CD4-positive, alpha-beta T cell (primary cell): ENCODE measurements at regions not wholly inside any gene's neighbourhood (a gene's known extent, or its start where the extent isn't known, plus 50 kb on each side); places are given as distances from the start of the nearest gene placed in this dataset.

Experiments
- ATAC-seq: fragments of 200-7000 bp; cut with Tn5 transposase; one replicate; pipeline ENCODE4 v1.10.0; 2022; ENCODE audit warnings: mild to moderate bottlenecking; ENCODE audit not compliant: poor library complexity
- CTCF ChIA-PET: fragments of 350-600 bp; sonication (Branson Sonifier 250); formaldehyde crosslinking; loops from one replicate; lab custom pipeline; 2021; ENCODE audit warnings: antibody characterized with exemption, inconsistent platforms; lab: Charles Lee
- POLR2A ChIA-PET: fragments of 350-600 bp; sonication (Branson Sonifier 250); formaldehyde crosslinking; loops from one replicate; lab custom pipeline; 2021; ENCODE audit warnings: antibody characterized with exemption, inconsistent platforms; lab: Charles Lee
- DNase-seq, 14 experiments: peaks; one replicate each; pipeline ENCODE4 v3.0.0-alpha.2; 2013 to 2020; ENCODE audit warnings: mixed read lengths in 2 of 14
- H3K27ac ChIP-seq, 2 donors: one replicate each; pipeline versions ENCODE4 v1.5.1 to v1.7.0; 2013; ENCODE audit warnings: low read length in 2 of 2, low read depth in 1 of 2, mild to moderate bottlenecking in 1 of 2
- H3K27me3 ChIP-seq, 2 experiments: 1 replicate in 1 of 2; 2 replicates in 1 of 2; pipeline versions ENCODE4 v1.6.1 to v1.7.0; 2013; ENCODE audit warnings: low read length in 2 of 2, control low read depth in 1 of 2, mild to moderate bottlenecking in 1 of 2, moderate library complexity in 1 of 2; ENCODE audit not compliant: insufficient read depth in 2 of 2, control insufficient read depth in 1 of 2
- H3K36me3 ChIP-seq: one replicate; pipeline ENCODE4 v1.6.1; 2013; ENCODE audit warnings: low read length, control low read depth; ENCODE audit not compliant: insufficient read depth
- H3K4me1 ChIP-seq: one replicate; pipeline ENCODE4 v1.6.1; 2013; ENCODE audit warnings: low read length, control low read depth; ENCODE audit not compliant: insufficient read depth
- H3K4me3 ChIP-seq: one replicate; pipeline ENCODE4 v1.5.1; 2013; ENCODE audit warnings: mild to moderate bottlenecking, low read length, moderate library complexity
- H3K9me3 ChIP-seq, 2 experiments: 1 replicate in 1 of 2; 2 replicates in 1 of 2; pipeline versions ENCODE4 v1.6.1 to v1.7.0; 2013; ENCODE audit warnings: low read length in 2 of 2, mild to moderate bottlenecking in 2 of 2, control low read depth in 1 of 2, moderate library complexity in 1 of 2; ENCODE audit not compliant: control insufficient read depth in 1 of 2, insufficient read depth in 1 of 2
- H3K27ac Mint-ChIP-seq: one replicate; pipeline ENCODE4 v1.8.0; 2020; ENCODE audit warnings: mixed read lengths
- H3K27me3 Mint-ChIP-seq: one replicate; pipeline ENCODE4 v1.8.0; 2021; ENCODE audit warnings: mixed read lengths
- H3K36me3 Mint-ChIP-seq: one replicate; pipeline ENCODE4 v1.8.0; 2021; ENCODE audit warnings: low read depth, mixed read lengths
- H3K4me1 Mint-ChIP-seq: one replicate; pipeline ENCODE4 v1.8.0; 2021; ENCODE audit warnings: low read depth, mixed read lengths
- H3K4me3 Mint-ChIP-seq: one replicate; pipeline ENCODE4 v1.8.0; 2020; ENCODE audit warnings: mild to moderate bottlenecking, mixed read lengths
- H3K9me3 Mint-ChIP-seq: one replicate; pipeline ENCODE4 v1.8.0; 2020; ENCODE audit warnings: mixed read lengths
- CTCF ChIP-seq: fragments of 200-600 bp; IDR thresholded peaks from one replicate; pipeline ENCODE4 v1.8.0; 2022; ENCODE audit warnings: antibody characterized with exemption, mild to moderate bottlenecking
- intact Hi-C, 2 experiments: fragments of 100-400 bp; cut with DNase I in 1 of 2; cut with micrococcal nuclease in 1 of 2; formaldehyde crosslinking; loops; one replicate each; pipeline versions ENCODE4 v1.15.1 to v1.9.0; 2023 to 2025; cut with DNase I, micrococcal nuclease

- Mint-ChIP-seq H3K4me1 (no peaks in the 10 kb centered on the region), H3K4me3 (no peak overlapping the region), H3K36me3 (no peaks in the 10 kb centered on the region), H3K9me3 (no peaks in the 10 kb centered on the region), H3K27ac (no peak overlapping the region), H3K27me3 (peaks cover 11% of the 10 kb centered on the region)
- CTCF ChIA-PET = no interaction called here
- H3K36me3 ChIP-seq = no peaks in the 10 kb centered on the region
- DNase-seq = peak in 1 of 14 experiments; percentile 24
- intact Hi-C loops = no loop called here
- H3K27ac ChIP-seq = no peak overlapping the region
- H3K27me3 ChIP-seq = peaks cover 0 to 2% of the 10 kb centered on the region in 2 experiments
- H3K9me3 ChIP-seq = no peaks in the 10 kb centered on the region
- H3K4me3 ChIP-seq = no peak overlapping the region
- no peaks in the 10 kb centered on the region for H3K4me1 ChIP-seq
- no peak for ATAC-seq
- no peak for TF ChIP-seq CTCF
- POLR2A ChIA-PET = no interaction called here
Measured at GRCh38 chr1:5751833-5752745, 240.1 kb downstream of the NPHP4 start.

- no peaks in the 10 kb centered on the region for H3K36me3 Mint-ChIP-seq
- Histone ChIP-seq H3K4me1 (no peaks in the 10 kb centered on the region), H3K36me3 (no peaks in the 10 kb centered on the region), H3K9me3 (no peaks in the 10 kb centered on the region), H3K27ac (no peak overlapping the region), H3K4me3 (no peak overlapping the region), H3K27me3 (peaks cover 0 to 8% of the 10 kb centered on the region in 2 experiments)
- TF ChIP-seq CTCF = no peak
- DNase-seq (no peak), ATAC-seq (no peak)
- no peaks in the 10 kb centered on the region for H3K4me1 Mint-ChIP-seq
- intact Hi-C loops = no loop called here
- no peak overlapping the region for H3K27ac Mint-ChIP-seq
- POLR2A ChIA-PET = no interaction called here
- no peak overlapping the region for H3K4me3 Mint-ChIP-seq
- CTCF ChIA-PET = no interaction called here
- H3K9me3 Mint-ChIP-seq = no peaks in the 10 kb centered on the region
- peaks cover 11% of the 10 kb centered on the region for H3K27me3 Mint-ChIP-seq
Measured at GRCh38 chr1:5751163-5751540, 241.1 kb downstream of the NPHP4 start.

GRCh38 chr1:5750186-5751162, 241.8 kb downstream of the NPHP4 start:
- H3K27ac Mint-ChIP-seq = no peak overlapping the region
- no peak overlapping the region for H3K4me3 Mint-ChIP-seq
- no peaks in the 10 kb centered on the region for H3K36me3 Mint-ChIP-seq
- intact Hi-C loops = no loop called here
- Histone ChIP-seq H3K36me3 (no peaks in the 10 kb centered on the region), H3K4me1 (peaks cover 4% of the 10 kb centered on the region), H3K27ac (no peak overlapping the region), H3K9me3 (no peaks in the 10 kb centered on the region), H3K27me3 (peaks cover 0 to 13% of the 10 kb centered on the region in 2 experiments), H3K4me3 (no peak overlapping the region)
- DNase-seq = peak in 1 of 14 experiments; percentile 11
- ChIA-PET POLR2A (no interaction called here), CTCF (no interaction called here)
- H3K27me3 Mint-ChIP-seq = peaks cover 17% of the 10 kb centered on the region
- TF ChIP-seq CTCF = no peak
- no peaks in the 10 kb centered on the region for H3K9me3 Mint-ChIP-seq
- no peak for ATAC-seq
- no peaks in the 10 kb centered on the region for H3K4me1 Mint-ChIP-seq
